B cell (primary cell): ENCODE measurements at regions not wholly inside any gene's neighbourhood (a gene's known extent, or its start where the extent isn't known, plus 50 kb on each side); places are given as distances from the start of the nearest gene placed in this dataset.

Experiments used
- ATAC-seq: fragments of 200-7000 bp; cut with Tn5 transposase; one replicate; pipeline ENCODE4 v1.10.0; 2021; ENCODE audit warnings: low read depth, mild to moderate bottlenecking, moderate number of reproducible peaks, moderate library complexity
- CTCF ChIA-PET: fragments of 350-600 bp; sonication (Branson Sonifier 250); formaldehyde crosslinking; loops from one replicate; lab custom pipeline; 2021; ENCODE audit warnings: antibody characterized with exemption, inconsistent platforms; lab: Charles Lee
- POLR2A ChIA-PET: fragments of 350-600 bp; sonication (Branson Sonifier 250); formaldehyde crosslinking; loops from one replicate; lab custom pipeline; 2021; ENCODE audit warnings: antibody characterized with exemption; lab: Charles Lee
- DNase-seq: peaks from one replicate; pipeline ENCODE4 v3.0.0; 2013
- H2AFZ ChIP-seq: 2 replicates; pipeline ENCODE4 v1.6.1; 2012; ENCODE audit warnings: mild to moderate bottlenecking, low read depth, low read length; ENCODE audit not compliant: insufficient read depth, poor library complexity, severe bottlenecking
- H3K27ac ChIP-seq, 2 donors: 1 replicate in 1 of 2; 2 replicates in 1 of 2; pipeline ENCODE4 v1.5.1; 2012 to 2013; ENCODE audit warnings: low read length in 2 of 2, mild to moderate bottlenecking in 2 of 2, moderate library complexity in 1 of 2
- H3K27me3 ChIP-seq, 4 experiments: fragments of 200-600 bp in 1 of 4; sonication (generic) in 1 of 4; replicated peaks in 1 of 4; 1 replicate in 2 of 4; 2 replicates in 2 of 4; pipeline versions ENCODE4 v1.6.1 to v1.7.0; 2013 to 2016; ENCODE audit warnings: low read length in 3 of 4, mild to moderate bottlenecking in 2 of 4, mixed read lengths in 1 of 4, moderate library complexity in 1 of 4; ENCODE audit not compliant: insufficient read depth in 4 of 4, control insufficient read depth in 3 of 4; ENCODE audit errors: control extremely low read depth in 1 of 4
- H3K36me3 ChIP-seq, 2 experiments: replicated peaks in 1 of 2; 1 replicate in 1 of 2; 2 replicates in 1 of 2; pipeline versions ENCODE4 v1.6.1 to v1.7.1; 2013; ENCODE audit warnings: low read length in 1 of 2; ENCODE audit not compliant: insufficient read depth in 2 of 2, control insufficient read depth in 1 of 2; ENCODE audit errors: control extremely low read depth in 1 of 2, extremely low read depth in 1 of 2
- H3K4me1 ChIP-seq, 2 donors: fragments of 200-600 bp in 1 of 2; sonication (generic) in 1 of 2; 1 replicate in 1 of 2; 2 replicates in 1 of 2; pipeline versions ENCODE4 v1.5.1 to v1.6.1; 2013 to 2017; ENCODE audit warnings: low read length in 2 of 2; ENCODE audit not compliant: control insufficient read depth in 2 of 2, insufficient read depth in 2 of 2
- H3K4me2 ChIP-seq: replicated peaks from 2 replicates; pipeline ENCODE3; 2012; ENCODE audit warnings: mild to moderate bottlenecking, low read depth, low read length; ENCODE audit not compliant: poor library complexity, severe bottlenecking
- H3K4me3 ChIP-seq, 5 experiments: fragments of 200-600 bp in 1 of 5; sonication (generic) in 1 of 5; 1 replicate in 3 of 5; 2 replicates in 2 of 5; pipeline versions ENCODE4 v1.5.1 to v1.7.0; 2011 to 2016; ENCODE audit warnings: low read length in 4 of 5, mild to moderate bottlenecking in 4 of 5, low read depth in 2 of 5, control low read depth in 1 of 5, moderate library complexity in 1 of 5; ENCODE audit not compliant: insufficient read depth in 1 of 5; ENCODE audit errors: control extremely low read depth in 1 of 5, extremely low read depth in 1 of 5
- H3K79me2 ChIP-seq: fragments of 200-600 bp; sonication (generic); one replicate; pipeline ENCODE4 v1.6.0; 2016; ENCODE audit warnings: low read length; ENCODE audit not compliant: control insufficient read depth, insufficient read depth
- H3K9ac ChIP-seq: fragments of 200-600 bp; sonication (generic); 2 replicates; pipeline ENCODE4 v1.6.1; 2017; ENCODE audit warnings: mild to moderate bottlenecking, low read length, moderate library complexity
- H3K9me3 ChIP-seq, 3 donors: one replicate each; pipeline versions ENCODE4 v1.6.1 to v1.7.1; 2013; ENCODE audit warnings: low read length in 2 of 3; ENCODE audit not compliant: control insufficient read depth in 2 of 3, insufficient read depth in 1 of 3; ENCODE audit errors: control extremely low read depth in 1 of 3
- H4K20me1 ChIP-seq: 2 replicates; pipeline ENCODE4 v1.6.0; 2012; ENCODE audit warnings: mild to moderate bottlenecking, low read length; ENCODE audit not compliant: insufficient read depth, control insufficient read depth, poor library complexity, severe bottlenecking
- H3K27ac Mint-ChIP-seq: one replicate; pipeline ENCODE4 v1.8.0; 2021; ENCODE audit warnings: mixed read lengths
- H3K27me3 Mint-ChIP-seq: one replicate; pipeline ENCODE4 v1.8.0; 2021; ENCODE audit warnings: mixed read lengths
- H3K4me1 Mint-ChIP-seq: one replicate; pipeline ENCODE4 v1.8.0; 2021; ENCODE audit warnings: mixed read lengths
- H3K4me3 Mint-ChIP-seq: one replicate; pipeline ENCODE4 v1.8.0; 2021; ENCODE audit warnings: mixed read lengths
- H3K9me3 Mint-ChIP-seq: one replicate; pipeline ENCODE4 v1.8.0; 2022; ENCODE audit warnings: mixed read lengths; ENCODE audit not compliant: insufficient read depth
- EZH2 ChIP-seq: IDR thresholded peaks from 2 replicates; pipeline ENCODE4 v1.6.1; 2012; ENCODE audit warnings: borderline replicate concordance, low read depth, mild to moderate bottlenecking, moderate library complexity, low read length; ENCODE audit not compliant: insufficient read depth, poor library complexity, severe bottlenecking
- whole genome bisulfite sequencing: methylation state at CpG from one replicate; pipeline ENCODE4 v1.1.5; 2013; ENCODE audit warnings: missing lambda C conversion rate; ENCODE audit not compliant: insufficient coverage; 5-methylcytosine and 5-hydroxymethylcytosine counted together
- intact Hi-C: fragments of 100-400 bp; cut with micrococcal nuclease; formaldehyde crosslinking; loops from one replicate; pipeline ENCODE4 v1.10.0; 2022
- TF ChIP-seq, protein P1 (sequence below): fragments of 200-600 bp; IDR thresholded peaks from one replicate; pipeline ENCODE4 v1.8.0; 2022; ENCODE audit warnings: antibody characterized with exemption, mild to moderate bottlenecking

DNA sequence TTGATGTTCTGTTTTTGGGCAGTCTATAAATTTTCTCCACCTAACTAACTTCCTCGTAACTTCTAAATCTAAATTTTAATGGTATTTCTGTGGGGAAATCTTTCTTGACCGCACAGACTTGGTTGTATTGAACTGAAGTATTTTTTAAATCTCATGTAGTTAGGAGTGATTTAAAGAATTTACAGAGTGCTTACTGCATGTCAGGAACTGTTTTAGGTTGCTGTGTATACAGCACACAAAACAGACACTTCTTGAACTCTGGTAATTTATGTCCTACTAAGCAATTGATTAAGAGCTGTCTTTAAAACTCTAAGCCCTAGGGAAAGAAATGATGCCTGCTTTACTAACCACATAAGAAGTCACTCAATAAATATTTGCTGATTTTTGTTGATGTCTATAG, 1350.2 kb downstream of the ZPLD1 start:
- H4K20me1 ChIP-seq, result no peaks in the 10 kb centered on the region
- no peaks in the 10 kb centered on the region for H3K27me3 ChIP-seq
- Mint-ChIP-seq H3K27ac (no peak overlapping the region), H3K27me3 (no peaks in the 10 kb centered on the region), H3K9me3 (no peaks in the 10 kb centered on the region), H3K4me1 (no peaks in the 10 kb centered on the region), H3K4me3 (no peak overlapping the region)
- ATAC-seq (no peak), DNase-seq (no peak)
- no peaks in the 10 kb centered on the region for H3K36me3 ChIP-seq
- H3K4me3 ChIP-seq, result no peak overlapping the region
- H3K4me2 ChIP-seq, result no peak overlapping the region
- intact Hi-C loops, result no loop called here
- no peaks in the 10 kb centered on the region for H3K79me2 ChIP-seq
- H3K9ac ChIP-seq, result no peak overlapping the region
- POLR2A ChIA-PET, result no interaction called here
- no peak overlapping the region for H3K27ac ChIP-seq
- CTCF ChIA-PET, result no interaction called here
- H2AFZ ChIP-seq, result no peak overlapping the region
- TF ChIP-seq, protein P1, sequence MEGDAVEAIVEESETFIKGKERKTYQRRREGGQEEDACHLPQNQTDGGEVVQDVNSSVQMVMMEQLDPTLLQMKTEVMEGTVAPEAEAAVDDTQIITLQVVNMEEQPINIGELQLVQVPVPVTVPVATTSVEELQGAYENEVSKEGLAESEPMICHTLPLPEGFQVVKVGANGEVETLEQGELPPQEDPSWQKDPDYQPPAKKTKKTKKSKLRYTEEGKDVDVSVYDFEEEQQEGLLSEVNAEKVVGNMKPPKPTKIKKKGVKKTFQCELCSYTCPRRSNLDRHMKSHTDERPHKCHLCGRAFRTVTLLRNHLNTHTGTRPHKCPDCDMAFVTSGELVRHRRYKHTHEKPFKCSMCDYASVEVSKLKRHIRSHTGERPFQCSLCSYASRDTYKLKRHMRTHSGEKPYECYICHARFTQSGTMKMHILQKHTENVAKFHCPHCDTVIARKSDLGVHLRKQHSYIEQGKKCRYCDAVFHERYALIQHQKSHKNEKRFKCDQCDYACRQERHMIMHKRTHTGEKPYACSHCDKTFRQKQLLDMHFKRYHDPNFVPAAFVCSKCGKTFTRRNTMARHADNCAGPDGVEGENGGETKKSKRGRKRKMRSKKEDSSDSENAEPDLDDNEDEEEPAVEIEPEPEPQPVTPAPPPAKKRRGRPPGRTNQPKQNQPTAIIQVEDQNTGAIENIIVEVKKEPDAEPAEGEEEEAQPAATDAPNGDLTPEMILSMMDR, result no peak
- H3K4me1 ChIP-seq, result no peaks in the 10 kb centered on the region
- H3K9me3 ChIP-seq, result no peaks in the 10 kb centered on the region
- WGBS, result no CpG with 5 or more reads among the region's 2 CpGs

DNA sequence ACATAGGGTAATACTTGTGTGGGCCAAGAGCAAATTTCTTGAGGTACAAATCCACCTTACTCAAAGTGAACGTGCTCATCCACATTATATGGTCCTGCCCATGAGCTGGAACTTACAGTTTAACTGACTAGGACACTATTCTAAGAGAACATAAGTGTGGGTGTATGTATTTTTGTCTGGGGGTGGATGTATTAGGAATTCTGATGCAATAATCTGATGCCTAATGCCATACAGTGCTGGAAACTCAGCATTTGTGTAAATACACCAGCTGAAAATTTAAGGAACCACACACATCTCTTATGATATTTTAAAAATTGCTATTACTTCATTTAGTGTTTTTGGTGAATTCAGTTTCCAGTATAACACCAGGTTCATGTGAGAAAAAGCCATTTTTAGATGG, 1350.7 kb downstream of the ZPLD1 start:
- intact Hi-C loops, result no loop called here
- H3K4me1 Mint-ChIP-seq, result no peaks in the 10 kb centered on the region

More for the DNA sequence above, 1350.7 kb downstream of the ZPLD1 start:
- TF ChIP-seq, protein P1, result no peak
- TF ChIP-seq EZH2, result no peak
- no peak overlapping the region for H3K9ac ChIP-seq
- no peak overlapping the region for H3K4me2 ChIP-seq
- H3K4me3 Mint-ChIP-seq, result no peak overlapping the region
- WGBS, result no CpG with 5 or more reads among the region's 1 CpG
- CTCF ChIA-PET, result no interaction called here
- H3K4me1 ChIP-seq, result no peaks in the 10 kb centered on the region
- H3K36me3 ChIP-seq, result no peaks in the 10 kb centered on the region
- no peaks in the 10 kb centered on the region for H3K79me2 ChIP-seq
- no peaks in the 10 kb centered on the region for H3K9me3 ChIP-seq
- no peaks in the 10 kb centered on the region for H3K27me3 ChIP-seq
- DNase-seq, result no peak
- POLR2A ChIA-PET, result no interaction called here
- H3K4me3 ChIP-seq, result no peak overlapping the region
- no peak overlapping the region for H3K27ac ChIP-seq
- no peak overlapping the region for H3K27ac Mint-ChIP-seq
- no peaks in the 10 kb centered on the region for H3K27me3 Mint-ChIP-seq
- H2AFZ ChIP-seq, result no peak overlapping the region
- no peaks in the 10 kb centered on the region for H4K20me1 ChIP-seq
- no peaks in the 10 kb centered on the region for H3K9me3 Mint-ChIP-seq
- ATAC-seq, result no peak
